Lower leg skin (tissue), 4 donors: ENCODE measurements at regions not wholly inside any gene's neighbourhood (a gene's known extent, or its start where the extent isn't known, plus 50 kb on each side); places are given as distances from the start of the nearest gene placed in this dataset.

Source experiments
- DNase-seq, 2 donors: peaks; one replicate each; pipeline ENCODE4 v3.0.0-alpha.2; 2019; ENCODE audit warnings: low spot score in 2 of 2
- H3K4me3 ChIP-seq: fragments of 200-600 bp; sonication (generic); 2 replicates; pipeline ENCODE4 v1.5.1; 2017; ENCODE audit warnings: mild to moderate bottlenecking, low read depth; ENCODE audit not compliant: poor library complexity, severe bottlenecking
- POLR2A ChIP-seq, 2 donors: fragments of 450-650 bp; IDR thresholded peaks; one replicate each; pipeline ENCODE4 v1.6.1; 2016 to 2017; ENCODE audit warnings: antibody characterized with exemption in 2 of 2, mild to moderate bottlenecking in 1 of 2, moderate library complexity in 1 of 2
- WGBS, 2 donors: methylation state at CpG; one replicate each; pipeline ENCODE4 v1.1.5; 2018; 5-methylcytosine and 5-hydroxymethylcytosine counted together
- intact Hi-C: fragments of 100-400 bp; cut with DNase I; formaldehyde crosslinking; loops from one replicate; pipeline ENCODE4 v1.15.0; 2023; ENCODE audit warnings: low total_unique reads
- TF ChIP-seq, protein P1 (sequence below), 3 donors: fragments of 450-650 bp; IDR thresholded peaks; one replicate each; pipeline ENCODE4 v1.5.1; 2016; ENCODE audit warnings: antibody characterized with exemption in 3 of 3, mild to moderate bottlenecking in 3 of 3, moderate library complexity in 2 of 3

- DNase-seq = no peak
- intact Hi-C loops = no loop called here
These were observed 473.8 kb downstream of the KIF20B start for GRCh38 chr10:90175161-90175681.

DNA sequence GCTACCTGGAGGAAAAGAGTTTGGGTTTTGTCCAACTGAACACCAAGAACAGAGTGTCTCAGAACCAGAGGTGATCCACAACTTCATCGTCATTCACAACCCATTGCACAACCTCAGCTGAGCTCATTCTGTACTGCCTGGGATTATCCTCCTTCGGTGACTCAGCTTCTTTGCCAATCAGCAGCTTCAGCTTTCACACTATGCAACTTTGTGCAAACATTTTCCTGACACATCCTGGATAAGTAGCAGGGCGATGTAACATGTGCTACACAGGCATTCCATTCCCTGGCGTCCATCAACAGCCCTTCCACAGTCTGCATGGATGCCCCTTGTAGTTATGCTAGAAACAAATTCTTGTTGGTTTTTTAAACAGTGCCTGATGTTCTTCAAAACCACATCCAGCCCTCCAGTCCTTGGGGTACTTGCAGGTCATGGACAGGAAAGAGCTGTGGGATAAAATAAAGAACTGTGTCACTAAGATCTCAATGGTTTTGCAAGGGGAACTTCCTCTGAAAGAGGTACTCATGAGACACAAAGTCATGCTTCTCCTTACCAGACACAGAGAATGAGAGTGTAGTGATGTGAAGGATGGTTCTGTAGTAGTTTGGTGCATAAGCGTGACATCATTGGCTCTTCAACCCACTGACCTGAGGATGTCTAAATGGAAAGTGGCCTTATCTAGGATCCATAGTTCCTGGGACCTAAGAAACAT lies 478.5 kb downstream of the KIF20B start:
- no peak for TF ChIP-seq POLR2A (IDR thresholded peaks at IDR 0.05)
- TF ChIP-seq, protein P1, sequence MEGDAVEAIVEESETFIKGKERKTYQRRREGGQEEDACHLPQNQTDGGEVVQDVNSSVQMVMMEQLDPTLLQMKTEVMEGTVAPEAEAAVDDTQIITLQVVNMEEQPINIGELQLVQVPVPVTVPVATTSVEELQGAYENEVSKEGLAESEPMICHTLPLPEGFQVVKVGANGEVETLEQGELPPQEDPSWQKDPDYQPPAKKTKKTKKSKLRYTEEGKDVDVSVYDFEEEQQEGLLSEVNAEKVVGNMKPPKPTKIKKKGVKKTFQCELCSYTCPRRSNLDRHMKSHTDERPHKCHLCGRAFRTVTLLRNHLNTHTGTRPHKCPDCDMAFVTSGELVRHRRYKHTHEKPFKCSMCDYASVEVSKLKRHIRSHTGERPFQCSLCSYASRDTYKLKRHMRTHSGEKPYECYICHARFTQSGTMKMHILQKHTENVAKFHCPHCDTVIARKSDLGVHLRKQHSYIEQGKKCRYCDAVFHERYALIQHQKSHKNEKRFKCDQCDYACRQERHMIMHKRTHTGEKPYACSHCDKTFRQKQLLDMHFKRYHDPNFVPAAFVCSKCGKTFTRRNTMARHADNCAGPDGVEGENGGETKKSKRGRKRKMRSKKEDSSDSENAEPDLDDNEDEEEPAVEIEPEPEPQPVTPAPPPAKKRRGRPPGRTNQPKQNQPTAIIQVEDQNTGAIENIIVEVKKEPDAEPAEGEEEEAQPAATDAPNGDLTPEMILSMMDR (IDR thresholded peaks at IDR 0.05) = no peak
- no peak overlapping the region for H3K4me3 ChIP-seq
- WGBS, 2 donors = 61 to 73% methylated on average over 5 of the region's 5 CpGs
- no peak for DNase-seq
- intact Hi-C loops = no loop called here

More at GRCh38 chr10:90175161-90175681, 473.8 kb downstream of the KIF20B start:
- TF ChIP-seq, protein P1 (IDR thresholded peaks at IDR 0.05) = no peak
- TF ChIP-seq POLR2A (IDR thresholded peaks at IDR 0.05) = no peak
- WGBS, 2 donors = 68 to 87% methylated on average over 7 of the region's 7 CpGs
- H3K4me3 ChIP-seq = no peak overlapping the region

GRCh38 chr10:90180886-90181691 lies 479.7 kb downstream of the KIF20B start:
- intact Hi-C loops = no loop called here
- H3K4me3 ChIP-seq = no peak overlapping the region
- no peak for DNase-seq
- 67 to 80% methylated on average over 7 of the region's 7 CpGs for WGBS, 2 donors
- no peak for TF ChIP-seq POLR2A (IDR thresholded peaks at IDR 0.05)
- TF ChIP-seq, protein P1 (IDR thresholded peaks at IDR 0.05) = no peak

GRCh38 chr10:90192825-90193224 lies 491.4 kb downstream of the KIF20B start:
- H3K4me3 ChIP-seq = no peak overlapping the region
- intact Hi-C loops = no loop called here
- 37 to 41% methylated on average over 1 of the region's 1 CpG for WGBS, 2 donors
- TF ChIP-seq POLR2A (IDR thresholded peaks at IDR 0.05) = no peak
- TF ChIP-seq, protein P1 (IDR thresholded peaks at IDR 0.05) = no peak
- DNase-seq = no peak

GRCh38 chr10:90193240-90193985 lies 492.0 kb downstream of the KIF20B start:
- TF ChIP-seq POLR2A (IDR thresholded peaks at IDR 0.05) = no peak
- TF ChIP-seq, protein P1 (IDR thresholded peaks at IDR 0.05) = no peak
- no peak for DNase-seq
- intact Hi-C loops = no loop called here
- WGBS, 2 donors = 82 to 85% methylated on average over 2 of the region's 2 CpGs
- H3K4me3 ChIP-seq = no peak overlapping the region
